OCI-LY3 (cell line): ENCODE measurements at regions not wholly inside any gene's neighbourhood (a gene's known extent, or its start where the extent isn't known, plus 50 kb on each side); places are given as distances from the start of the nearest gene placed in this dataset.

Experiments
- CTCF ChIP-seq: fragments of 200-600, 300-600 bp; sonication (generic); IDR thresholded peaks from 2 replicates; pipeline ENCODE4 v1.5.1; 2014; ENCODE audit warnings: antibody characterized with exemption, low read length, low read depth
- EZH2phosphoT487 ChIP-seq: fragments of 200-600 bp; shearing (Covaris generic); IDR thresholded peaks from 2 replicates; pipeline ENCODE4 v1.6.1; 2018; ENCODE audit warnings: antibody characterized with exemption, mixed run types, low read depth

- no peak for TF ChIP-seq CTCF
- no peak for TF ChIP-seq EZH2phosphoT487
These were observed 85.7 kb upstream of the GPR26 start for GRCh38 chr10:123580426-123580825.
